Uterus (tissue), 3 donors: ENCODE measurements at regions not wholly inside any gene's neighbourhood (a gene's known extent, or its start where the extent isn't known, plus 50 kb on each side); places are given as distances from the start of the nearest gene placed in this dataset.

Source experiments
- DNase-seq, 2 donors: peaks; one replicate each; pipeline ENCODE4 v3.0.0-alpha.2; 2019 to 2020
- H3K27ac ChIP-seq, 2 donors: fragments of 200-600 bp; sonication (generic); 1 replicate in 1 of 2; 2 replicates in 1 of 2; pipeline ENCODE4 v1.5.1; 2016 to 2018
- H3K27me3 ChIP-seq, 2 donors: fragments of 200-600 bp; sonication (generic); one replicate each; pipeline ENCODE4 v1.5.1; 2018 to 2019; ENCODE audit warnings: control low read depth in 1 of 2
- H3K36me3 ChIP-seq, 2 donors: fragments of 200-600 bp; sonication (generic); one replicate each; pipeline ENCODE4 v1.5.1; 2019; ENCODE audit warnings: control low read depth in 1 of 2
- H3K4me1 ChIP-seq, 2 donors: fragments of 200-600 bp; sonication (generic); one replicate each; pipeline ENCODE4 v1.5.1; 2018 to 2019; ENCODE audit warnings: control low read depth in 1 of 2
- H3K4me3 ChIP-seq, 2 donors: fragments of 200-600 bp; sonication (generic); 1 replicate in 1 of 2; 2 replicates in 1 of 2; pipeline ENCODE4 v1.5.1; 2018 to 2019; ENCODE audit warnings: mild to moderate bottlenecking in 1 of 2
- H3K9me3 ChIP-seq, 2 donors: fragments of 200-600 bp; sonication (generic); one replicate each; pipeline ENCODE4 v1.5.1; 2019; ENCODE audit warnings: control low read depth in 1 of 2
- CTCF ChIP-seq, 4 experiments: fragments of 200-600 bp in 2 of 4; fragments of 450-650 bp in 2 of 4; sonication (generic) in 2 of 4; IDR thresholded peaks; one replicate each; pipeline ENCODE4 v1.5.1; 2016 to 2019; ENCODE audit warnings: antibody characterized with exemption in 4 of 4, mild to moderate bottlenecking in 2 of 4, moderate library complexity in 1 of 4
- POLR2A ChIP-seq, 2 donors: fragments of 450-650 bp; IDR thresholded peaks; one replicate each; pipeline ENCODE4 v1.6.1; 2016; ENCODE audit warnings: antibody characterized with exemption in 2 of 2, mild to moderate bottlenecking in 1 of 2, moderate library complexity in 1 of 2
- intact Hi-C: fragments of 100-400 bp; cut with DNase I; formaldehyde crosslinking; loops from one replicate; pipeline ENCODE4 v1.15.1; 2023; ENCODE audit warnings: low total_unique reads
- donor health status: DM: yes; HTN: yes; CAD: no.

GRCh38 chr10:78997635-78998618, 70.8 kb upstream of the ZMIZ1 start:
- no peaks in the 10 kb centered on the region for H3K9me3 ChIP-seq
- intact Hi-C loops, result no loop called here
- no peaks in the 10 kb centered on the region for H3K36me3 ChIP-seq
- DNase-seq, result no peak
- no peaks in the 10 kb centered on the region for H3K27me3 ChIP-seq
- H3K27ac ChIP-seq, result no peak overlapping the region
- H3K4me1 ChIP-seq, result no peaks in the 10 kb centered on the region
- no peak overlapping the region for H3K4me3 ChIP-seq
- no peak for TF ChIP-seq CTCF (IDR thresholded peaks at IDR 0.05)
- TF ChIP-seq POLR2A (IDR thresholded peaks at IDR 0.05), result no peak

GRCh38 chr10:79001082-79001885, 67.5 kb upstream of the ZMIZ1 start:
- TF ChIP-seq CTCF (IDR thresholded peaks at IDR 0.05) (no peak), POLR2A (IDR thresholded peaks at IDR 0.05) (no peak)
- DNase-seq, result no peak
- Histone ChIP-seq H3K9me3 (no peaks in the 10 kb centered on the region), H3K27ac (no peak overlapping the region), H3K4me3 (no peak overlapping the region), H3K4me1 (no peaks in the 10 kb centered on the region), H3K36me3 (no peaks in the 10 kb centered on the region), H3K27me3 (no peaks in the 10 kb centered on the region)
- intact Hi-C loops, result no loop called here

GRCh38 chr10:79002336-79002735, 66.4 kb upstream of the ZMIZ1 start:
- no peaks in the 10 kb centered on the region for H3K9me3 ChIP-seq
- intact Hi-C loops, result no loop called here
- no peak for DNase-seq
- H3K36me3 ChIP-seq, result no peaks in the 10 kb centered on the region
- H3K27ac ChIP-seq, result no peak overlapping the region
- H3K27me3 ChIP-seq, result no peaks in the 10 kb centered on the region
- no peaks in the 10 kb centered on the region for H3K4me1 ChIP-seq
- H3K4me3 ChIP-seq, result no peak overlapping the region
- TF ChIP-seq POLR2A (IDR thresholded peaks at IDR 0.05) (no peak), CTCF (IDR thresholded peaks at IDR 0.05) (no peak)

- Histone ChIP-seq H3K4me1 (no peaks in the 10 kb centered on the region), H3K27ac (no peak overlapping the region), H3K9me3 (no peaks in the 10 kb centered on the region), H3K27me3 (no peaks in the 10 kb centered on the region), H3K36me3 (no peaks in the 10 kb centered on the region), H3K4me3 (no peak overlapping the region)
- no peak for DNase-seq
- intact Hi-C loops, result no loop called here
- TF ChIP-seq CTCF (IDR thresholded peaks at IDR 0.05), result no peak
- no peak for TF ChIP-seq POLR2A (IDR thresholded peaks at IDR 0.05)
These were observed 65.3 kb upstream of the ZMIZ1 start for GRCh38 chr10:79003183-79004100.
